ENCODE measurements at regions not wholly inside any gene's neighbourhood (a gene's known extent, or its start where the extent isn't known, plus 50 kb on each side); places are given as distances from the start of the nearest gene placed in this dataset.

GRCh38 chr14:22485178-22485577, 103.8 kb downstream of the DAD1 start:
- H3K9me3 ChIP-seq, result no peaks in the 10 kb centered on the region
- no peak for DNase-seq
- H3K27me3 ChIP-seq, result no peaks in the 10 kb centered on the region
- 50 to 77% methylated on average over 1 of the region's 1 CpG for WGBS, 2 donors
- no peak overlapping the region for H3K27ac ChIP-seq
- H3K36me3 ChIP-seq, result no peaks in the 10 kb centered on the region
- H3K4me1 ChIP-seq, result peaks cover 0 to 5% of the 10 kb centered on the region in 2 donors
- TF ChIP-seq POLR2A (IDR thresholded peaks at IDR 0.05) (no peak), CTCF (IDR thresholded peaks at IDR 0.05) (no peak)
- H3K4me3 ChIP-seq (replicated peaks in 1 of 3), result no peak overlapping the region
- intact Hi-C loops (cut with DNase I), result no loop called here

GRCh38 chr14:22484632-22485031, 104.4 kb downstream of the DAD1 start:
- intact Hi-C loops (cut with DNase I), result no loop called here
- Histone ChIP-seq H3K4me1 (peaks cover 0 to 5% of the 10 kb centered on the region in 2 donors), H3K9me3 (no peaks in the 10 kb centered on the region), H3K27ac (no peak overlapping the region), H3K27me3 (no peaks in the 10 kb centered on the region), H3K4me3 (replicated peaks in 1 of 3) (no peak overlapping the region), H3K36me3 (no peaks in the 10 kb centered on the region)
- 62 to 72% methylated on average over 5 of the region's 5 CpGs for WGBS, 2 donors
- DNase-seq, result no peak
- TF ChIP-seq CTCF (IDR thresholded peaks at IDR 0.05) (no peak), POLR2A (IDR thresholded peaks at IDR 0.05) (no peak)

GRCh38 chr14:22483863-22484593, 105.0 kb downstream of the DAD1 start:
- Histone ChIP-seq H3K27ac (no peak overlapping the region), H3K27me3 (no peaks in the 10 kb centered on the region), H3K4me3 (replicated peaks in 1 of 3) (no peak overlapping the region), H3K36me3 (no peaks in the 10 kb centered on the region), H3K4me1 (peaks cover 0 to 9% of the 10 kb centered on the region in 2 donors), H3K9me3 (no peaks in the 10 kb centered on the region)
- intact Hi-C loops (cut with DNase I), result no loop called here
- WGBS, 2 donors, result 57 to 65% methylated on average over 10 of the region's 10 CpGs
- TF ChIP-seq CTCF (IDR thresholded peaks at IDR 0.05) (no peak), POLR2A (IDR thresholded peaks at IDR 0.05) (no peak)
- no peak for DNase-seq

- Histone ChIP-seq H3K4me1 (peaks cover 0 to 10% of the 10 kb centered on the region in 2 donors), H3K27me3 (no peaks in the 10 kb centered on the region), H3K4me3 (replicated peaks in 1 of 3) (no peak overlapping the region), H3K27ac (no peak overlapping the region), H3K36me3 (no peaks in the 10 kb centered on the region), H3K9me3 (no peaks in the 10 kb centered on the region)
- 79 to 84% methylated on average over 6 of the region's 6 CpGs for WGBS, 2 donors
- intact Hi-C loops (cut with DNase I), result no loop called here
- no peak for TF ChIP-seq CTCF (IDR thresholded peaks at IDR 0.05)
- TF ChIP-seq POLR2A (IDR thresholded peaks at IDR 0.05), result no peak
- no peak for DNase-seq
Measured at GRCh38 chr14:22482782-22483553, 106.1 kb downstream of the DAD1 start.

GRCh38 chr14:22482085-22482694, 106.8 kb downstream of the DAD1 start:
- H3K27ac ChIP-seq, result no peak overlapping the region
- 75 to 76% methylated on average over 8 of the region's 8 CpGs for WGBS, 2 donors
- no peak for TF ChIP-seq CTCF (IDR thresholded peaks at IDR 0.05)
- TF ChIP-seq POLR2A (IDR thresholded peaks at IDR 0.05), result no peak
- peaks cover 0 to 10% of the 10 kb centered on the region in 2 donors for H3K4me1 ChIP-seq
- H3K27me3 ChIP-seq, result no peaks in the 10 kb centered on the region
- H3K4me3 ChIP-seq (replicated peaks in 1 of 3), result no peak overlapping the region
- no peaks in the 10 kb centered on the region for H3K9me3 ChIP-seq
- no peaks in the 10 kb centered on the region for H3K36me3 ChIP-seq
- intact Hi-C loops (cut with DNase I), result no loop called here
- no peak for DNase-seq
